LNCAP (cell line): ENCODE measurements at regions not wholly inside any gene's neighbourhood (a gene's known extent, or its start where the extent isn't known, plus 50 kb on each side); places are given as distances from the start of the nearest gene placed in this dataset.

Source experiments
- TF ChIP-seq, protein P1 (sequence below): fragments of 450-650 bp; IDR thresholded peaks from 2 replicates; pipeline ENCODE4 v1.5.1; 2017; ENCODE audit warnings: mild to moderate bottlenecking

DNA sequence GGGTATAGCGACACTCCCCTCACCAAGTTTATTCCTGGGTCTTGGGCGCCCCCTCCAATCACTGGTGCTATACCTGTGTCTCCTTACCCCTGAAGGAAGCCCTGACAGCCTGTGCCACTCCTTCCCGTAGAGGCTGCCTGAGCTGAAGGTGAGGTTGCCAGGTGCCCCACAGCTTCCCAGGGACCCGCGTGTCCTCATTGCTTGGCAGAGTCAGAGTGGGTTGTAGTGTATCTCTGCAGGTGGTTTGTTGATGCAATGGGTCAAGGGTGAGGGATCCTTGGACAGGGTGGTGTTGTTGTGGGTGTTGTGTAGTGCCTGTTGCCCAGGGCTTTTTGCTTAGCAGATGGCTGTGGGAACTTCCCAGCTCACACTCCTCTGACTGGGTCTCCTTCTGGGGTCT is 438.7 kb upstream of the FSIP2 start:
- TF ChIP-seq, protein P1, sequence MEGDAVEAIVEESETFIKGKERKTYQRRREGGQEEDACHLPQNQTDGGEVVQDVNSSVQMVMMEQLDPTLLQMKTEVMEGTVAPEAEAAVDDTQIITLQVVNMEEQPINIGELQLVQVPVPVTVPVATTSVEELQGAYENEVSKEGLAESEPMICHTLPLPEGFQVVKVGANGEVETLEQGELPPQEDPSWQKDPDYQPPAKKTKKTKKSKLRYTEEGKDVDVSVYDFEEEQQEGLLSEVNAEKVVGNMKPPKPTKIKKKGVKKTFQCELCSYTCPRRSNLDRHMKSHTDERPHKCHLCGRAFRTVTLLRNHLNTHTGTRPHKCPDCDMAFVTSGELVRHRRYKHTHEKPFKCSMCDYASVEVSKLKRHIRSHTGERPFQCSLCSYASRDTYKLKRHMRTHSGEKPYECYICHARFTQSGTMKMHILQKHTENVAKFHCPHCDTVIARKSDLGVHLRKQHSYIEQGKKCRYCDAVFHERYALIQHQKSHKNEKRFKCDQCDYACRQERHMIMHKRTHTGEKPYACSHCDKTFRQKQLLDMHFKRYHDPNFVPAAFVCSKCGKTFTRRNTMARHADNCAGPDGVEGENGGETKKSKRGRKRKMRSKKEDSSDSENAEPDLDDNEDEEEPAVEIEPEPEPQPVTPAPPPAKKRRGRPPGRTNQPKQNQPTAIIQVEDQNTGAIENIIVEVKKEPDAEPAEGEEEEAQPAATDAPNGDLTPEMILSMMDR = no peak

DNA sequence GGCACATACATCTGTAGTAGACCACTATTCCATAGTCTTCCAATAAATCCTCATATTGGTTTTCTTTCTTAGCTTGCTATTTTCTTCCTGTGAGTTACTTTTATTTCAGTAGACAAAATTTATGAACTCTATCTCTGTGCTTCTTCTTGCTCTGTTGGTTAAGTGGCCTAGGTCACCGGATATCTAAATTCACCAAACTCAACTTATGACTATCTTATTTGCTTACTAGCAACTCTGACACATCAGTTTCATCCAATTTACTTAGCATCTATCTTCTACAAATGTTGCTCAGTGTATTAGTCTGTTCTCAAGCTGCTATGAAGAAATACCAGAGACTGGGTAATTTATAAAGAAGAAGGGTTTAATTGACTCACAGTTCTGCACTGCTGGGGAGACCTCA is 432.5 kb upstream of the FSIP2 start:
- TF ChIP-seq, protein P1 = no peak

DNA sequence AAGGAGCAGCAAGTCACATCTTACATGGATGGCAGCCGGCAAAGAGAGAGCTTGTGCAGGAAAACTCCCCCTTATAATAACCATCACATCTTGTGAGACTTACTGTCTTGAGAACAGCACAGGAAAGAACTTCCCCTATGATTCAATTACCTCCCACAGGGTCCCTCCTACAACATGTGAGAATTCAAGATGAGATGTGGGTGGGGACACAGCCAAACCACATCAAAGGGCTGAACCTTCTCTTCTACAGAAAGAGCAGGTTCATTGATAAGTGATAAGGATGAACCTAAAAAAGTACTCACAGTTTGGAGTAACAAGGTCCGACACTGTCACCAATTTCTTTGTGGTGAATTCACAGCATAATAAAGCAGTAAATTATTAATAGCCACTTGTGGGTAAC is 422.2 kb upstream of the FSIP2 start:
- TF ChIP-seq, protein P1 = no peak

DNA sequence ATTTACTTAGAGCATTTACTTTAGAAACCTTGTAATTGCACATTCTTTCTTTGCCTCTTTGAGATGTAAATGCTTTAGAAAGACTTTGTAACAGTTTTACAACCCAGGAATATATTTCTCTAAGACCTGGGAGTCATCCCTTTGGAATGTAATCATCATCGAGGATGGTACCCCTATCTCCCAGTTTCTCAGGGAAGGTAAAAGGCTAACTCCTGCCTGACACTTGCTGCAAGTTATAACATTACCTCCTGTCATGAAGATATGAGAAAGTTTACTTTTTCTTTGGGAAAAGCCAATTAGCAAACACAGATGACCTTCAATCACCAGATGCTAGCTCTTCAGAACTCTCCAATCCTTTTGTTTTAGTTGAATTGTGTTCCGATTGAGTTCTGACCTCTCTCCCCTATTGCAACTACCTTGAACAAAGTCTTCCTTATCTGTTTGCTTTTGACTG is 420.3 kb upstream of the FSIP2 start:
- TF ChIP-seq, protein P1 = no peak

DNA sequence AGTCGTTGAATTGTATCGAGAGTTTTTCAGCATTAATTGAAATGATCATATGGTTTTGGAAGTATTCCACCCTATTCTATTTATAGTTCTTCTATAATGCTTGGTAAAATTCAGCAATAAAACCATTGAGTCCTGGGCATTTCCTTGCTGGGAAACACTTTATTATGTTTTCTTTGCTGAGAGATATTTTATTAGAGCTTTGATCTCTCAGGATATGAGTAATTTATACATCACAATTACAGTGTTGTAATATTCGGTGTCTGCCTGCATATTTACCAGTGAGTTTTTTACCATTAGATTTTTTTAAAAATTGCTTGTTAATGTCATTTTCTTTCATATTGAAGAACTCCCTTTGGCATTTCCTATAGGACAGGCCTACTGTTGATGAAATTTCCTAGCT is 402.7 kb upstream of the FSIP2 start:
- TF ChIP-seq, protein P1 = no peak

DNA sequence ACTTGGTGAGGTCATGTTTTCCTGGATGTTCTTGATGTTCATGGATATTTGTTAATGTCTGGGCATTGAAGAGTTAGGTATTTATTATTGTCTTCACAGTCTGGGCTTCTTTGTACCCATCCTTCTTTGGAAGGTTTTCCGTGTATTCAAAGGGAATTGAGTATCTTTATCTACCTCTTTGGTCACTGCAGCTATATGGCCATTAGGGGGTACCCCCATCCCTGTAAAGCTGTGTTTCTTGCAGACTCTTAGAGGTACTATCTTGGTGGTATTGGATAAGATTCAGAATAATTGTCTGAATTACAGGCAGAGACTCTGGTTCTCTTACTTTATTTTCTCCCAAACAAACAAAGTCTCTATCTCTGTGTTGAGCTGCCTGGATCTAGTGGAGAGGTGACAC is 401.6 kb upstream of the FSIP2 start:
- TF ChIP-seq, protein P1 = no peak

DNA sequence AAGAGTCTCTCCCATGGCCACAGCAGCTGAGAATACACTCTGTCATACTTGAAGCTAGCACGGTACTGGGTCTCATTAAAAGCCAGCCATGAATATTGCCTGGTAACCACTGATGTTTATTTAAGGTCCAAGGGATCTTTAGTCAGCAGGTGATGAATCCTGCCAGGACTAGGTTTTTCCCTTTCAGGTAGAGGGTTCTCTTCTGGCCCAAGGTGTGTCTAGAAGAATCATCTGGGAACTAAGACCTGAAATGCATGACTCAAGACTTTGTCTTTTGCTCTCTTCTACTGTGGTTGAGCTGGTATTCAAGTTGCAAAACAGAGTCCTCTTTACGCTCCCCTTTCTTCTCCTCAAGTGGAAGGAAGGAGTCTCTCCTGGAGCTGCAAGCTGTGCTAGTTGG is 400.5 kb upstream of the FSIP2 start:
- TF ChIP-seq, protein P1 = no peak

DNA sequence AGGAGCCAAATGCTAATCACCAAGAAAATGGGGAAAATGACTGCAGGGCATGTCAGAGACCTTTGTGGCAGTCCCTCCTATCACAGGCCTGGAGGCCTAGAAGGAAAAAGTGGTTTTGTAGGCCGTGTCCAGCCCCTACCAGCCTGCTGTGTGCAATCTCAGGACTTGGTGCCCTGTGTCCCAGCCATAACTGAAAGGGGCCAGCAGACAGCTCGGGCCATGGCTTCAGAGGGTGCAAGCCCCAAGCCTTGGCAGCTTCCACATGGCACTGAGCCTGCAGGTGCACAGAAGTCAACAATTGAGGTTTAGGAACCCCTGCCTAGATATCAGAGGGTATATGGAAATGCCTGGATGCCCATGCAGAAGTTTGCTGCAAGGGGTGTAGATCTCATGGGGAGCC is 391.2 kb upstream of the FSIP2 start:
- TF ChIP-seq, protein P1 = no peak
